HG03565 (cell line): ENCODE measurements at regions not wholly inside any gene's neighbourhood (a gene's known extent, or its start where the extent isn't known, plus 50 kb on each side); places are given as distances from the start of the nearest gene placed in this dataset.

Source experiments
- ATAC-seq: cut with Tn5 transposase; IDR thresholded peaks from one replicate; pipeline ENCODE4 v1.9.1; 2021; ENCODE audit warnings: mild to moderate bottlenecking, moderate library complexity; ENCODE audit not compliant: unreplicated experiment

DNA sequence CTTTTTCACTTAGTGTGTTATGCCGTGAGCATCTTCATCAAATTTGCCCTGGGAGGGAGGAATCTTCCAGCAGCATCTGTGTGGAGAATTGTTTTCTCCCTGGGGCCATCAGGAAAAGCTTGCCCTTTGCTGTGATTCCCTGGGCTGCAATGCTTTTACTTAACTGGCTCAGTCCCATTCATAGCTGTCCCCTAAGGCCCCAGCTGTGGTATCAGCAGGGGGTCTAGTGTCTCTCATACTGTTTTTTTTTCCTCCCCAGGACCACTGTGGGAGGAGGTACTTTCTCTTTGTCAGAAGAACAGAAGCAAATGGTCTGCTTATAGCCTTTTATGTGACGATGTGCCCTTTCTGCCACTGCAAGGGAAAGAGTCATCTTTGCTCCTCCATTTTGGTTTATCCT, 176.8 kb upstream of the CELF4 start:
- ATAC-seq = no peak

DNA sequence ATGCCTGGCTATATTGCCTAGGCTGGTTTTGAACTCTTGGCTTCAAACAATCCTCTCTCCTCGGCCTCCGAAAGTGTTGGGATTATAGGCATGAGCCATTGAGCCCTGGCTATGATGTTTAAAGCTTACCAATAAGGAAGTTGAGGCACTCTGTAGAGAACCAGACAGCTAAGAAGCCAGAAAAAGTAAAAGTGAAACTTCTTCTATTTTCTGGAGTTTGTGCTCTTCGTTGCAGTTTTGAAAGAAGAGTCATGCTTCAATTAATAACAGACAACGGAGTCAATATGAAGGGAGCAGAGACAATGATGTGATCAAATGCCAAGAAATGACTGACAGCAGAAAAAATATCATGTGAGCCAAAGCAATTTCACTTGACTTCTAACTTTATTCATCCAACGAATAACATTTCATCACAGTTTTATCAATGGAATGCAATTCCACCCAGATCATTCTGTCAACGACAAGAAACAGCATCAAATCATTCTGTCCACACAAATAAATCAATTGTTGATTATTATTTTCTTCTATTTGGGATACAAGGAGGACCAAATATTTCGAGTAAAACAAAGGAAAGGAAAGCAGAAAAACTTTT, 175.5 kb upstream of the CELF4 start:
- ATAC-seq = no peak

DNA sequence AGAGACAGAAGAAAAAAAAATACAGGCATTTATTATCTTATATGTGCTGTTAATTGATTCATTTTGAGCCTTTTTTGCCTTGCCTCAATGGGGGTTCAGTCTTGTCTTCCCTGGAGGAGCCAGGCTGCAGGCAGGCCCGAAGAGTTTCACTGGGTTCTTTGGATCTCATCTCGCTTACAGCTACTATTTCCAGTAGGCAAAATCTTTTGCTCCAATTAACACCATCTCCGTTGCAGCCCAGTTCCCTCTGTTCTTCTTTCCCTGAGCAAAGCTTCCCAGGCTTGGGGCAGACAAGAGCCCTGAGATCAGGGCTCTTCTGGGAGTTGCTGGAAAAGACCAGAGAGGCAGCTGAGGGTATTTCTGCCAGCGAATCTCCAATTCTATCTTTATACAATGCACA, 168.8 kb upstream of the CELF4 start:
- ATAC-seq = no peak

DNA sequence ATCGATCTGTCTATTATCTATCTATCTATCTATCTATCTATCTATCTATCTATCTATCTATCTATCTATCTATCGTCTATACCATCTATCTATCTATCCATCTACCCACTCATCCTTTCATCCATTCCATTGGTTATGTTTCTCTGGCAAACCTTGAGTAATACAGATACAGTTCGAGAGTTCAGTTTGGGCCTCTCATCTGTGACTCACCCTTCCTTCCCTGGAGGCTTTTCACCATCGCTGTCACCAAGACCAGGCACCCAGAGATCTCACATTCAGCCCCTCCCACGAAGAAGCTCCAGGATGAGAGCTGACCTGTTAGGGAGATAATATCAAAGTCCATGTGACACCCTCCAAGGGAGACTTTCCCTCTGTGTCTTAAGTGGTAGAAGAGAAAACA, 164.1 kb upstream of the CELF4 start:
- ATAC-seq = no peak

DNA sequence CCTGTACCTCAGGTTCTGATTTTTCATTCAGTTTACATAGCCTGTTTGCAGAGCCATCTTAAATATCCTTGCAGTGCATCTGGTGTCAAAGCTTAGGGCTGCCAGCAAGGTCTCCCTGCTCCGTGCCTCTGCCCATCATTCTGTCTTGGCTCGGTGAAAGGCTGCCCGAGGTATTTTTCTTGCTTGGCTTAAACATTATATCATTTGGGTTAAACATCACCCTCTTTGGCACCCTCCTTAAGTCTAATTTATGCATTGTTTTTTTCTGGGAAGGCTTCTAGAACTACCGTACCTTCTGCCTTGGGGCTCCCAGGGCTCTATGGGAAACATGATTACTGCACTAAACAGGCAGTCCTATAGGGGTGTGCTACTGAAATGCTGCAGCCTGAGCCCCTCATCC, 158.6 kb upstream of the CELF4 start:
- no peak for ATAC-seq

DNA sequence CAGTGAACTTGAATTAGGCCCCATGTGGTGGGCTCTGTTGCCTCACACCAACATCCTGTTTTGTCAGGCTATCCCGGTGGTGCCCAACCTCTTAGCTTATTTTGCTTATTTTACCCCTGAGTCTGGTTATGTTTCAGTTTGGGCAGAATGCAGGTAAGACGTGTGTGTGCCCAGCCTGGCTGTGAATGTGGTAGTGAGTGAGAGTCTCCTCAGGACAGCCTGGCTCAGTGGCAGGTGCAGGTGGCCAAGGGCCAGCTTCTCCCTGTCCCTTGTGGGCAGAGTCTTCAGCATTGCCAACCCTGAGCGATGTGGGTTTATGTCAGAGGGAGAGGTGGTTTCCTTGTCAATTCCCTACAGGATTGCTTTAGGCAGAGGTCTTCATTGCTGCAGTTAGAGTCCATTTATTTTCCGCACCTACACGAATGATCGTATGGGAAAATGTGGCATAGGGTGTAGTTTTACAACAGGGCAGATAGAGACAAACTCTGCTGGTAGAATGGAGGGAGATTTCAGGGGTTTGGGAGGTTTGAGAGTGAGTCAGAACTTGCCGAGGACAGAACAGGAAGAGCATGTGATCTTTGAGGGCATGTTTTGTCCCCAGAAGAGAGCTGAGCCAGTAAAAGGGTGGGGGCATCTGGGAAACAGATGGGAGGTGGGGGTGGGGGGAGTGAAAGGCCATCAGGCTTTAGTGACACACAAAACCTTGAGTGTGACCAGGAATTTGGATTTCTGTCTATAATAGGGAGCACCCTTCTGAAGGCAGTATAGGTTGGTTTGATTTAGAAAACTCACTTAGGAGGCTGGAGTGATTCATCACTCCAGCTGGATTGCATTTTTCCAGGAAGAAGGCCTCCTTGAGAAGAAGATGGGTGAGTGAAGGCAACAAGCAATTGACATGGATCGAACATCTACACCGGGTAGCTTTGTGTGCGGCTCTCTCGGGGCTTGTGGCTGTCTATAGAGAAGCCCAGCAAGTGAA, 156.2 kb upstream of the CELF4 start:
- ATAC-seq = no peak

DNA sequence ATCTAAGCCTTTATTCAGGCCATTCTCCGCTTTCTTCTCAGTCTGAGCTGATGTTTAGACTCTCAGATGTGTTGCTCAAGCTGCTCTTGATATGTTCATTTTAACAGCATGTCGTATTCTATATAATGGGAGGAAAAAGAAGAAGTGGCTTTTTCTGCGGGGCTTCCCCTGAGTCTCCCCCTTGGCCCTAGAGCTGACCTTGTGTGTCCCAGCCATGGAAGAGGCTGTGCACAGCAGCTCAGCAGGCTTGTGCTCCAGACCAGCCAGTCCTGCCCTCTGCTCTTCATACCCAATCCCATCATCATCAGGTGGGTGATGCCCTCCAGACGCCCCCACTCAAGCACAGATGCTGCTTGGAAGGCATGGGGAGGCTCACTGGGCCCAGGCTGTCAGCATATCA, 155.1 kb upstream of the CELF4 start:
- ATAC-seq = no peak

DNA sequence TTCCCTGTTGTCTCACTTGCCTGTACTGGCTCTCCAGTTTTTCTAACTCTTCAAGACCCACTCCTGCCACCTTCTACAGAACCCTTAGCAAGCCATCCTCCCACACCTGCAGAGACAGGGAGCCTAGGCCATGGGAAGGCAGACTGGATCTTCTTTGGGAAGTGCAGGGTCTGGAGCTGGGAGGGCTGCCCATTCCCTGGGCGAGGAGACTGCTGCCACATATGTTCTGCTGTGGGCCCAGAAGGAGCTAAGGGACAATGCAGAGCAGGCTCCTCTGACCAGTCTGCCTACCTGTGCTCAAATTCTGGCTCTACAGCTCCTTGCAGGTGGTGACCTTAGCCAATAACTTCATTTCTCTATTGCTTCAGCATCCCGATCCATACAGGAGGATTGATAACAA, 152.1 kb upstream of the CELF4 start:
- no peak for ATAC-seq

DNA sequence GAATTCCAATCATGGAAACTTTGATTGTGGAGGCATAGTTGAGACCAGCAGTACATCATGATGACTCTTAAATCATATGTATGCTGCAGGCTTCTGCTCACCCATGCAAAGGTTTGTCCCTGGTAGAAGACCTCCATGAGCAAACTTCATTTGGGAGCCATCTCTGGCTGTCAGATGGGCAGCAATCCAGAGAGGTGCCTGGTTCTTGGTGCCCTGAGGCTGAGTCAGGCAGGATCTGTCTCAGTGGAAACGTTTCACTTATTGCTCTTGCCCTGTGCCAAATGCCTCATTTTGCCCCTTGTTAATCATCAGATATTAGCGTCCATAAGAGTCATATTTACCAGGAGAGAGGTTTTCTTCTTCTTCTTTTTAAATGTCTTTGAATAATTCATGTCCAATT, 151.5 kb upstream of the CELF4 start:
- ATAC-seq = no peak

DNA sequence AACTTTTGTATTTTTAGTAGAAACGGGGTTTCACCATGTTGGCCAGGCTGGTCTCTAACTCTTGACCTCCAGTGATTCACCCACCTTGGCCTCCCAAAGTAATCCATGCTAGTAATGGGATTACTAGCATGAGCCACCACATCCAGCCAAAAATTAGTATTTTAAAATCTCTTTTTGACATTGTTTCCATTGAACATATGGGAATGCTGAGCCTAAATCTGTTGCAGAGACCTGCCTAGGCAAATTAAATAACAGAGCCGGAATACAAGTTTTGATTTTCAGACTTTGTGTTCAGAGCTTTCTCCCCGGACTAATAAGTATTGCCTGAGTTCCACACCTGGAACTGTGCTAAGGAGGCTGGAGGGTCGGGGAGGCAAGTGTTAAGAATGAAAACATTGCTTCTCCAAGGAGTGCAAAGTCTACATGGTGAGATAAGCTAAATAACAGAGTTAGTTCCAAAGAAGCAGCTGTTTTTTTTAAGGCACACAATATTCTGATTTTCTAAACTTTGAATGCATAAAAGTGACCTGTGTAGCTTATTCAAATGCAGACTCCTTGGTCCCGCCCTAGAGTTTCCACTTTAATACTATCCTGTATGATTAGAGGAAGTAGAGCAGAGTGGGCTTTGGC, 150.6 kb upstream of the CELF4 start:
- ATAC-seq = no peak

DNA sequence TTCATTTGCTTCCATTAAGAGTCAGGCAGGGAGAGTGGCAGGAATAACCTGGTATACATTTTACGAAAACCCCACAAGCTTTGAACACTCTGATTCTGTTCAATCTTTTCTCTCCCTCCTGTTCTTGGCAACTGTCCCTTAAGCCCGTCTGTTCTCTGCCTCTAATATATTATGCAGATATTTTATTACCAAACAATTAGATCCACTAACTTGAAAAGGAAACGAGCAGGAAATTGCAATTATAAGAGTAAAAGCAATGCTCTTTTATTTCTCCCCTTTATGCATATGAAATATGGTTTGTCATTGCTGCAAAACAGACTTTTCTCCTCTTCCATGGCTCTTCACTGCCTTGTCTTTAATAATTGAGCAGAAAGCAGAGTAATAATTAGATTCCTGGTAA, 149.1 kb upstream of the CELF4 start:
- no peak for ATAC-seq

DNA sequence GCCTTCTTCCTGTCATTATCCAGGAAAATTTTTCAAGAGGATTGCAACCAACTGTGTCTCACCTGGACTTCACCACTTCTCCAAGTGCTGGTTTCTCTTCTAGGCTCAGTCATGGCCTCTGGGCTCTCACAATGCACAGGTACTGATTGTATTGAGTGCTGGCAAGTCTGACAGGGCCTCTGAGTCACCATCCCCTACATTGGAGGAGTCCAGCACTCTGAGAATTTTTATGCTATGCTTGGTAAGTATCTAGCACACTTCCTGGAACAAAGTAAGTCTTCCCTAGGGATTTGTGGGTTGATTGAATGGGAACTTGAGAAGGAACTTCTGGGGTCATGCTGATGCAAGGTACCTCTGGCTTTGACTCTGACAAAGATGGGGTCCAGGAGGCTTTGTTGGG, 147.2 kb upstream of the CELF4 start:
- no peak for ATAC-seq

DNA sequence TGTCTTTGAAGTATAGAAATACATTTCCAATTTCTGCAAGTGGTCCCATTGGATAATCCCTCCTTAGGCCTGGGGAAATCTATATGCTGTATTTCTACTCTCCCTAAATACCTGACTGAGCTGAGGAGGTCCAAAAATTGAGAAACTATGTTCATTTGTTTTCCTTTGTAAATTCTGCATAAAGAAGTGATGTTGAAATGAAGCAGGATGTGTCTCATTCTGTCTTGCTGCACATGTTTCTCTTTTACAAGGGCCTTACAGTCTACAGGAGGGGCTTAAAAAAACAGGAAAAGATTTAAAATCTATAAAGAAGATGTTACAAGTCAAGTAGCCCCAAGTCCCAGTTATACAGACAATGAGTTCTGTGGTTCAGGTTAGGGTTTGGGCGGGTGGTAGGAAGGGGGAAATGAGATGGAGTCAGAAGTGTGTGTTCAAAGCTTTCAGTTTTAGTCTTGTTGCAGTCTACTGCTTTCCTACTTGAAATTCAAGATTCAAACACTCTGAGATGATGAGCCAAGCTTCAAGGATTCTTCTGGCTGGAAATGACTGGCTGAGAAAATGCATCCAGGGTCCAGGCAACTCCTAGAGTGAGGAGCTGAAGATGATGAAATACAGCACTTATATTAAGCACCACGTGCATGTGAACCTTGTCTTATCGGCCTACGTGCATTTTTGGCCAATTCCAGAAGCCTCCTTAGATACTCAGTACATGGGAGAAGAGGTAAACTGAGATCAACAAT, 146.3 kb upstream of the CELF4 start:
- no peak for ATAC-seq

DNA sequence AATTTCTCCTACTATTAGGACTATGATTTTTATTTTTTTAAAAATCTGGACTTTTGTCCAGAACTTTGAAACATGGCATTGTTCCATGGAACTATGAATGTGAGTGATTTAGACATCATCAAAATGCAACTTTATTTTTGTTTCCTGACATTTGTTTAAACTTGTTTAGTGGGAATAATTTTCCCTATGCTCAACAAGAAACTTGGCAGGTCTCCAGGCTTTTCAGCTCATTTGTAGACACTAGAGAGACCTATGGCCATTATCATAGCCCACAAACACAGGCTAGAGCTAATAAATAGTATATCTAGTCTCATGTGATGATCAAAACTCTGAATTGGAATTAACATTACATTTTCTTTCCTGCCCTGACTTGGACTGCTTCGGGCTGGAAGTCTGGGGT, 145.1 kb upstream of the CELF4 start:
- no peak for ATAC-seq

DNA sequence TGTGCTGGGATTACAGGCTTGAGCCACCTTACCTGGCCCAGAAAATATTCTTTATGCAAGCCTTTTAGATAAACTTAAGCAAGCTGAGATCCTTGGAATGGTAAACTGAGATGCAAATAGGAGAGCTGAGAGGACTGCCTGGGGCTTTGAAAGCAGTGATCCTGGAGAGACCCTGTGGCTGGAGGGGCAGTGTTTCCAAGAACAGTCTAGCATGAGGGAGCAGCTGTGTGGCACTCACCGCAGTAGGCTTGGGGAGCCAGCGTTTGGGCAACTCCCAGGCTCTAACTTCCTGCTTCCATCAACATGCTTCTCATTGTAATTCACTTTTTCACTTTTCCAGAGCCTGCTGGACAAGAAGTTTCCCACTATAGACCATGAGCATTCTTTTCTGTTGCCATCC, 144.1 kb upstream of the CELF4 start:
- no peak for ATAC-seq

DNA sequence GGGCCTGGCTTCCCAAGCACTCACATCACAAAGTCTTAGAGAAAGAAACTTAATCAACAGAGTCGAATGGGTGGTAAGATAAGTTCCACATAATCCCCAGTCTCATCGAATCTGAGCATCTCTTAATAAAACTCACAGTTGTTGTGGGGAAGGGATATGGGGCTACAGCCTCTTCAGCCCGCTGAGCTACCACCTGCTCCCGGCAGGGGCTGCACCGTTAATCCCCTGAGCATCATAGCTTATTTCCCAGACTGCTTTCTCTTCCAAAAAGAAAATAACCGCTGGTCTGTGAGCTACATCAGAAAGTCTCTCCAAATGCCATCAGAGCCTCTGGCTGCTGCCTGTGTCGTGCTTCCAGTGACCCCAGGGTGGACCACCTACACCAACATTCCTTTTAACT, 139.4 kb upstream of the CELF4 start:
- no peak for ATAC-seq

DNA sequence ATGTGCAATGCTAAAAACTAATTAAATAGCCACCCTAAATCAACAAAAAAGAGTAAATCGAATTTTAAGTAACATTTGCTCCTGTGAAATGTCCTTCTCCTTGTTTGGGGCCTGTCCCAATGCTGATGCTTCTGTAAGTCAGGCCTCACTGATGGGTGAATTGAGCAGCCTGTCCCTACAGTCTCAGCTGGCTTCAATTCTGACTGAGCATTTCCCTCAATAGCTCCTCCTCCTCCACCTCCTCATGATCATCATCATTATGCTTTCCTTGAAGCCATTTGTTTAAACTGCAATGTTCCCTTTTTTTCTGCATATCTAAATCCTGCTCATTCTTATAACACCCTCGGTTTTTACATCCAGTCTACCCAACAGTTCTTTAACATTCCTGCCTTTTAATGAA, 137.2 kb upstream of the CELF4 start:
- no peak for ATAC-seq

DNA sequence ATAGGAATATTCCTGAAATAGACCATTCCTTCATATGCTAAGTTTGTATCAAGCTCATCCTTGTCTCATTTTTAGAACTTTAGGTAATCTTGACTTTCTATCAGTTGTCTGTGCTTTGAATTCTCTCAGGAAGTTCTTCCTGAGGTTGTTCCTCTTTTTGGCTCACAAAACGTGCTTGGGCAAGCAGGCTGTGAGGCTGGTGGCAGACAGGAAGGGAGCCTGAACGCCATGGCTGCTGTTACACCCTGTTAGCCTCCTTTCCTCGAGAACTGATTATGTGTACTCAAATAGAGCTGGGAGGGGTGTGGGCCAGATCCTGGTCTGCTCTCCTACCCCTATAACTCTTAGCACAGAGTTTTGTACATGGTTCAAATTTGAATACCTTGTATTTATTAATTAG, 136.4 kb upstream of the CELF4 start:
- ATAC-seq = no peak

DNA sequence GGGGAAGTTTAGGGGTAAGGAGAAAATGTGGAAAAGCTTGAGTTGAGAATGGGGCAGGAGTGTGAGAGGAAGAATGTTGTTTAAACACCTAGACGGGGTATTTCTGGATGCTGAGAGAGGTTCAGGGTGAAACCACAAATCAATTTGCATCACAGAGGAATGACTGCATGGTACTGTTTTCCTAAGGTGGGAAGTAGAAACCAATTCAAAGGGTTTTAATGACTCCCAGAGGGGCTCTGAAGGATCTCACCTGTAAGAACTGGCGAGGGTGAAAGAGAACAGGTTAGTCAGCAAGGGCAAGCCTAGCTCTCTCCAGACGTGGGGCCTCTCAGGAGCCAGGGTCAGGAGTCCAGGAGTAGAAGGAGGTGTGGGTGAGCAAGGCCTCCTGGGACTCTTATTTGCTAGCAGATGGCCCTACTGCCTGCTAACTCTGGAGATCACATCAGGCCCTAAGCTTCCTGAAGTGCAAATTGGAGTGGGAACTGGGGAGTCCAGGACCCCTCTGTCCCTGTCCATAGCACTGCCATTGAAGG, 133.0 kb upstream of the CELF4 start:
- no peak for ATAC-seq

DNA sequence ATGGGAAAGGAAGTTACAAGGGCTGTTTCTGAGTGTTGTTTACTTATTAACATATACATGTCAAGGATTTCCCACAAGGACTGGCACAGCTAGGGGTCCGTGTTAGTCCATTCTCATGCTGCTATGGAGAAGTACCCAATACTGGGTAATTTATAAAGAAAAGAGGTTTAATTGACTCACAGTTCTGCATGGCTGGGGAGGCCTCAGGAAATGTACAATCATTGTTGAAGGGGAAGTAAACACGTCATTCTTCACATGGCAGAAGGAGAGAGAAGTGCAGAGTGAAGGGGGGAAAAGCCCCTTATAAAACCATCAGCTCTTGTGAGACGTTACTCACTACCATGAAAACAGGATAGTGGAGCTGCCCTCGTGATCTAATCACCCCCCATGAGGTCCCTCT, 128.9 kb upstream of the CELF4 start:
- no peak for ATAC-seq

DNA sequence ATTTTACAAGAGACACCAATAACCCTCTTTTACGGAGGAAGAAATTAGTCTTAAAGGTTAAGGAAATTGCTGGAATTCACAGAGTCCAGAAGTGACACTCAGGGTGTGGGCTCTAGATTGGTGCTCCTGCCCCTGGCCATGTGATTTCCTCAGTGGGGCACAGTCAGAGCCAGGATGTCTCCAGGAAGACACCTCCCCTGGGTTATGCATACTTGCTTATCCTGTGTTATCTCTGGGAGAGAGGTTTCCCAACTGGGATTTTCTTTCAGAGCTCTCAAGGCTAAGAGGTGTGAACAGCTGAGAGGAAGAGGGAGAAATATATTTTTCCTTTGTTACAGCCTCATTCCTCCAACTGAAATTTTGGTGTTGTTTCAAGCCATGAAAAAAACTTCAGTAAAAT, 125.6 kb upstream of the CELF4 start:
- ATAC-seq = no peak
